Left ventricle myocardium inferior (tissue), 1 donor: ENCODE measurements at regions not wholly inside any gene's neighbourhood (a gene's known extent, or its start where the extent isn't known, plus 50 kb on each side); places are given as distances from the start of the nearest gene placed in this dataset.

Experiments used
- DNase-seq: peaks from one replicate; pipeline ENCODE4 v3.0.0-alpha.2; 2020
- H3K27ac ChIP-seq: fragments of 200-600 bp; replicated peaks from 2 replicates; pipeline ENCODE4 v1.8.0; 2021
- H3K27me3 ChIP-seq: fragments of 200-600 bp; 2 replicates; pipeline ENCODE4 v1.8.0; 2021; ENCODE audit warnings: low read depth
- H3K36me3 ChIP-seq: fragments of 200-600 bp; 2 replicates; pipeline ENCODE4 v1.8.0; 2021
- H3K4me1 ChIP-seq: fragments of 200-600 bp; 2 replicates; pipeline ENCODE4 v1.8.0; 2021
- H3K4me3 ChIP-seq: fragments of 200-600 bp; 2 replicates; pipeline ENCODE4 v1.8.0; 2021; ENCODE audit warnings: mild to moderate bottlenecking, moderate library complexity
- H3K9me3 ChIP-seq: fragments of 200-600 bp; replicated peaks from 2 replicates; pipeline ENCODE4 v1.8.0; 2021
- intact Hi-C: fragments of 100-400 bp; cut with micrococcal nuclease; formaldehyde crosslinking; loops from one replicate; pipeline ENCODE4 v1.11.0; 2022
- TF ChIP-seq, protein P1 (sequence below): fragments of 200-600 bp; IDR thresholded peaks from 2 replicates; pipeline ENCODE4 v1.8.0; 2021; ENCODE audit warnings: antibody characterized with exemption, mild to moderate bottlenecking, borderline replicate concordance
- donor health status: DM: no; HTN: yes; CAD: no; lungs with severe emphysema.

DNA sequence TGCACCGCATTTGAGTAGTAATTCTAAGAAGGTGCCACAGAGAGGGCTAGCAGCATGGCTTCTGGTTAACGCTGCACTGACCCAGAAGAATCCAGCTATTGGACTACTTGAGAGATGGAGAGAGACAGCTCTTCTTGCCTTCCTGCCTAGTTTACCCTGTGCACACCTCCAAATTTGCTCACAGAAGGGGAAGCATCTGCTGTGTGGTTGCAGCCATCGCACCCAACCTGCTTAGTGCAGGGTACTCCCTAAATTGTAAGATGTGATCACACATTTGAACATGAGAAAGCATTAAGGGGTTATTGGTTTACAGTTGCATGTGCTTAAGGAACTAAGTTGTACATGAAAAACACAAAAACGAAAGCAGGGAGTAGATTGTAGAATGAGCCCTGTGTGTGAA, 122.1 kb downstream of the FOXB1 start:
- DNase-seq: no peak
- intact Hi-C loops: no loop called here
- Histone ChIP-seq H3K4me1 (peaks cover 15% of the 10 kb centered on the region), H3K27me3 (peaks cover 21% of the 10 kb centered on the region), H3K4me3 (no peak overlapping the region), H3K27ac (no peak overlapping the region), H3K9me3 (no peaks in the 10 kb centered on the region), H3K36me3 (no peaks in the 10 kb centered on the region)
- TF ChIP-seq, protein P1, sequence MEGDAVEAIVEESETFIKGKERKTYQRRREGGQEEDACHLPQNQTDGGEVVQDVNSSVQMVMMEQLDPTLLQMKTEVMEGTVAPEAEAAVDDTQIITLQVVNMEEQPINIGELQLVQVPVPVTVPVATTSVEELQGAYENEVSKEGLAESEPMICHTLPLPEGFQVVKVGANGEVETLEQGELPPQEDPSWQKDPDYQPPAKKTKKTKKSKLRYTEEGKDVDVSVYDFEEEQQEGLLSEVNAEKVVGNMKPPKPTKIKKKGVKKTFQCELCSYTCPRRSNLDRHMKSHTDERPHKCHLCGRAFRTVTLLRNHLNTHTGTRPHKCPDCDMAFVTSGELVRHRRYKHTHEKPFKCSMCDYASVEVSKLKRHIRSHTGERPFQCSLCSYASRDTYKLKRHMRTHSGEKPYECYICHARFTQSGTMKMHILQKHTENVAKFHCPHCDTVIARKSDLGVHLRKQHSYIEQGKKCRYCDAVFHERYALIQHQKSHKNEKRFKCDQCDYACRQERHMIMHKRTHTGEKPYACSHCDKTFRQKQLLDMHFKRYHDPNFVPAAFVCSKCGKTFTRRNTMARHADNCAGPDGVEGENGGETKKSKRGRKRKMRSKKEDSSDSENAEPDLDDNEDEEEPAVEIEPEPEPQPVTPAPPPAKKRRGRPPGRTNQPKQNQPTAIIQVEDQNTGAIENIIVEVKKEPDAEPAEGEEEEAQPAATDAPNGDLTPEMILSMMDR: no peak

DNA sequence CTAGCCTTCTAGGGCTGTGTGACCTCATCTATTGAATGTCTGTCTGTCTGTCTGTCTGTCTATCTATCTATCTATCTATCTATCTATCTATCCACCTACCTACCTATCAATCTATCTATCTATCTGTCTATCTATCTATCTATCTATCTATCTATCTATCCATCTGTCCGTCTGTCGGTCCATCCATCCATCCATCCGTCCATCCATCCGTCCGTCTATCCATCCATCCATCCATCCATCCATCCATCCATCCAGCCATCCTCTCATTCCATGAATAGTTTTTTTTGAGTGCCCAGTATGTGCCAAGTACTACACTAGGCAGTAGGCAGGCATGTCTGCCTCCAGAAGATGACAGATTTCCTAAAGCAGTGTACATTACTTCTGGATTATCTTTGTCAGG, 122.5 kb downstream of the FOXB1 start:
- no peaks in the 10 kb centered on the region for H3K9me3 ChIP-seq
- TF ChIP-seq, protein P1: no peak
- peaks cover 16% of the 10 kb centered on the region for H3K27me3 ChIP-seq
- H3K27ac ChIP-seq: no peak overlapping the region
- no peak for DNase-seq
- H3K36me3 ChIP-seq: no peaks in the 10 kb centered on the region
- intact Hi-C loops: no loop called here
- peaks cover 15% of the 10 kb centered on the region for H3K4me1 ChIP-seq
- no peak overlapping the region for H3K4me3 ChIP-seq

DNA sequence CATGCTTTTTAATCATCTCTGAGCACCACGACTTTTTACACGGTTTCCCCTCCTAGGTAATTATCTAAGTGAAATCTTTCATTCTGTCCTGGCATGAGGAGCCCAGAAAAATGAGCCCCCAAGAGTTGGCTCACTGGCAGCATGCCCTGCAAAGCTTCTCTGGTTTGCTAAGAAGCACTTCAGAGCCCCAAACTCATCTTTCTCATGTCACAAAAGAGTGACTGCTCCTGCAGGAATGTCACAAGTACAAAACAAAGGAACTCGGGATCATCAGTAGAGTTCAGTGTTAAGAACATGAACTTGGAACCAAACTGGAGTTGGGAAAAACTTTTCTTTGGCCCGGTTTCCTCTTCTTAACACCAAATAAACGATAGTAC, 123.9 kb downstream of the FOXB1 start:
- intact Hi-C loops: no loop called here
- no peak for DNase-seq
- H3K36me3 ChIP-seq: no peaks in the 10 kb centered on the region
- H3K4me1 ChIP-seq: peaks cover 15% of the 10 kb centered on the region
- TF ChIP-seq, protein P1: no peak
- no peaks in the 10 kb centered on the region for H3K9me3 ChIP-seq
- peak overlapping the region; percentile 66 for H3K4me3 ChIP-seq
- peak overlapping the region; percentile 63 for H3K27ac ChIP-seq
- H3K27me3 ChIP-seq: peaks cover 15% of the 10 kb centered on the region

DNA sequence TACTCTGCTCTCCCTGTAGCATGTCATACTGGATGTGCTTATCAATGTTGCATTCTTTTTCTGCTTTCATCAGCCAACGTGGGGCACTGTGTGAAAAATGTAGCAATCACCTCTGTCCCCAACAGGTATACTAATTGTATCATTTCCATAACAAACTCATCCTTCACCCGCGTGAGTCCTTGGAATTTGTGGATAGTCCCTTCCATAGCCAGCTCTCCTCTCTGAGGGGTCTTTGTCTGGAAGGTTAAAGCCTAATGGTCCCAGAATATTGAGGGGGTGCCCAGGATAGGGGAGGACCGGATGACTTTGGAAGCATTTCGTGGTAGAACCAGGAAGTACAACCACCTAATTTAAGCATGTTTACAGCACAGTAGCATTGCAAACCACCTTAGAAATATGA, 124.6 kb downstream of the FOXB1 start:
- Histone ChIP-seq H3K9me3 (no peaks in the 10 kb centered on the region), H3K4me1 (peaks cover 15% of the 10 kb centered on the region), H3K36me3 (no peaks in the 10 kb centered on the region), H3K4me3 (no peak overlapping the region), H3K27me3 (peaks cover 15% of the 10 kb centered on the region), H3K27ac (no peak overlapping the region)
- intact Hi-C loops: no loop called here
- TF ChIP-seq, protein P1: no peak
- no peak for DNase-seq

DNA sequence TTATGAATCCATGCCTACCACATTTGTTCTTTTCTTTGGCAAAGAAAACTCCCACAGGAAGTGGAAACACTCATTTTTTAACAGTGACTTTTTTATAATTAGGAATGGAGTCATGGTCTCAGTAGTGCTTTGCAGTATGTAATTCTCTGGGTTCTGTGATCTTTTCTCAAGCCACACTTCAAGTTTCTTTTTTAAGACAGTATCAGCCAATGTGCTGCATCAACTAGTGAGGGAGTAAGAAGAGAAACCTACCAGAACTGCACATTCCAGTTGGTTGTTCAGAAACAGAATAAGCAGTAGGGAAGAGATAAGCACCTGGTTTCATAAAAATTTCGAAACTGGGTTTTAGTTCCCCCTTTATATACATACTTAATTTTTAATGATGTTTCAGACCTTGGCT, 126.3 kb downstream of the FOXB1 start:
- no peaks in the 10 kb centered on the region for H3K36me3 ChIP-seq
- H3K9me3 ChIP-seq: no peaks in the 10 kb centered on the region
- intact Hi-C loops: no loop called here
- no peak overlapping the region for H3K27ac ChIP-seq
- H3K4me1 ChIP-seq: peaks cover 15% of the 10 kb centered on the region
- TF ChIP-seq, protein P1: no peak
- no peak overlapping the region for H3K4me3 ChIP-seq
- peaks cover 23% of the 10 kb centered on the region for H3K27me3 ChIP-seq
- DNase-seq: no peak

DNA sequence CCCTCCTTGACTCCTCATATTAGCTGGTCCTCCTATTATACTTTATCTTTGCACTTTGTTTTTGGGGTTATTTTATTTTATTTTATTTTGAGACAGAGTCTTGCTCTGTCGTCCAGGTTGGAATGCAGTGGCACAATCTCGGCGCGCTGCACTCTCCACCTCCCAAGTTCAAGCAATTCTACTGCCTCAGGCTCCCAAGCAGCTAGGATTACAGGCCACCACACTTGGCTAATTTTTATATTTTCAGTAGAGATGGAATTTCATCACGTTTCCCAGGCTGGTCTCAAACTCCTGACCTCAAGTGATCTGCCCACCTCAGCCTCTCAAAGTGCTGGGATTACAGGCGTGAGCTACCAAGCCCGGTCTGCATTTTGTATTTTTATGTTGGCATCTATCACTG, 126.7 kb downstream of the FOXB1 start:
- no peak overlapping the region for H3K27ac ChIP-seq
- TF ChIP-seq, protein P1: no peak
- no peak overlapping the region for H3K4me3 ChIP-seq
- no peaks in the 10 kb centered on the region for H3K9me3 ChIP-seq
- H3K36me3 ChIP-seq: no peaks in the 10 kb centered on the region
- peaks cover 27% of the 10 kb centered on the region for H3K27me3 ChIP-seq
- intact Hi-C loops: no loop called here
- H3K4me1 ChIP-seq: peaks cover 15% of the 10 kb centered on the region
- no peak for DNase-seq
